Activated naive CD8-positive, alpha-beta T cell treated with anti-CD3 and anti-CD28 coated beads for 36 hours (primary cell): ENCODE measurements at regions not wholly inside any gene's neighbourhood (a gene's known extent, or its start where the extent isn't known, plus 50 kb on each side); places are given as distances from the start of the nearest gene placed in this dataset.

Source experiments
- DNase-seq: peaks from one replicate; pipeline ENCODE4 v3.0.0; 2021
- H3K27ac Mint-ChIP-seq: one replicate; pipeline ENCODE4 v1.8.0; 2022; ENCODE audit warnings: mild to moderate bottlenecking, moderate library complexity, mixed read lengths
- H3K27me3 Mint-ChIP-seq: one replicate; pipeline ENCODE4 v1.8.0; 2022; ENCODE audit warnings: mild to moderate bottlenecking, mixed read lengths
- H3K36me3 Mint-ChIP-seq: one replicate; pipeline ENCODE4 v1.8.0; 2021; ENCODE audit warnings: mild to moderate bottlenecking, mixed read lengths
- H3K4me1 Mint-ChIP-seq: one replicate; pipeline ENCODE4 v1.8.0; 2021; ENCODE audit warnings: mixed read lengths
- H3K4me3 Mint-ChIP-seq: one replicate; pipeline ENCODE4 v1.8.0; 2022; ENCODE audit warnings: mild to moderate bottlenecking, moderate library complexity, mixed read lengths
- H3K9me3 Mint-ChIP-seq: one replicate; pipeline ENCODE4 v1.8.0; 2022; ENCODE audit warnings: mixed read lengths

DNA sequence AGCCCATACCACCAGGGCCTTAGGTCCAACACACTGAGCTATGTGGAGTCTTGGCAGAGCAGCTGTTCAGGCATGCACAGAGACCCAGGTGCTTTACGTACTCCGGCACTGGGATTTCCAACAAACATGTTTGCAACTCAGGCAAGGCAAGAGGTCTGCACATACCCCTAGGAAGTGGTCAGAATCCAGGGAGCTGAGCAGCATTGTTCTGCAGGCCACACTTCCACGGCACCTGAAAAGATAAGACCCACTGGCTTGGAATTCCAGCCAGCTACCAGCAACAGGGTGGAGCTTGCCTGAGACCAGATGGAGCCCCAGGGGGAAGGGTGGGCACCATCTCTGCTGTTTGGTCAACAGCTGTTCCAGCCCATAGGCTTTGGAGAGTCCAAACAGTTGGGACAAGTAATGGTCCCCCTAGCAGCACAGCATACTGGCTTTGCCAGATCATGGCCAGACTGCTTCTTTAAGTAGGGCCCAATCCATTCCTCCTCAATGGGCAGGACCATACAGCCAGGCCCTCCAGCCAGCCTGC lies 51.7 kb upstream of the LRRC8B start:
- Mint-ChIP-seq H3K27ac (no peak overlapping the region), H3K36me3 (peaks cover 9% of the 10 kb centered on the region), H3K9me3 (peaks cover 13% of the 10 kb centered on the region), H3K4me1 (peaks cover 2% of the 10 kb centered on the region), H3K4me3 (no peak overlapping the region), H3K27me3 (peaks cover 13% of the 10 kb centered on the region)
- no peak for DNase-seq
